Right renal cortex interstitium (tissue), 3 donors: ENCODE measurements at regions not wholly inside any gene's neighbourhood (a gene's known extent, or its start where the extent isn't known, plus 50 kb on each side); places are given as distances from the start of the nearest gene placed in this dataset.
"Not testable (repeated sequence)": the region's sequence is repeated elsewhere in the genome, so short reads cannot be mapped to it uniquely, and the experiment has no call there.

Experiments used
- DNase-seq, 3 donors: peaks; one replicate each; pipeline ENCODE4 v3.0.0-alpha.2; 2013; ENCODE audit warnings: low read depth in 3 of 3, low spot score in 2 of 3

- no peak for DNase-seq
These were observed 685.7 kb upstream of the IGFBP3 start for GRCh38 chr7:46606761-46607160.

- no peak for DNase-seq
These were observed 683.2 kb upstream of the IGFBP3 start for GRCh38 chr7:46604241-46604661.

GRCh38 chr7:46603780-46604179 lies 682.7 kb upstream of the IGFBP3 start:
- no peak for DNase-seq

- DNase-seq, result no peak
These were observed 682.3 kb upstream of the IGFBP3 start for GRCh38 chr7:46603296-46603752.

- DNase-seq, result no peak
These were observed 679.3 kb upstream of the IGFBP3 start for GRCh38 chr7:46600340-46600739.

- not testable (repeated sequence) for DNase-seq
These were observed 673.8 kb upstream of the IGFBP3 start for GRCh38 chr7:46594831-46595230.

GRCh38 chr7:46590918-46591905 lies 670.1 kb upstream of the IGFBP3 start:
- DNase-seq, result not testable (repeated sequence)

- no peak for DNase-seq
These were observed 668.2 kb upstream of the IGFBP3 start for GRCh38 chr7:46589286-46589685.

GRCh38 chr7:46586406-46586805 lies 665.3 kb upstream of the IGFBP3 start:
- DNase-seq, result no peak

- no peak for DNase-seq
These were observed 662.6 kb upstream of the IGFBP3 start for GRCh38 chr7:46583656-46584055.

- no peak for DNase-seq
These were observed 660.2 kb upstream of the IGFBP3 start for GRCh38 chr7:46581268-46581667.

GRCh38 chr7:46580766-46581165 lies 659.7 kb upstream of the IGFBP3 start:
- no peak for DNase-seq

- no peak for DNase-seq
These were observed 656.3 kb upstream of the IGFBP3 start for GRCh38 chr7:46577394-46577793.

- DNase-seq, result no peak
These were observed 655.9 kb upstream of the IGFBP3 start for GRCh38 chr7:46576950-46577349.

- no peak for DNase-seq
These were observed 651.6 kb upstream of the IGFBP3 start for GRCh38 chr7:46572691-46573090.

- DNase-seq, result no peak
These were observed 650.9 kb upstream of the IGFBP3 start for GRCh38 chr7:46571996-46572395.

GRCh38 chr7:46569133-46569465 lies 648.0 kb upstream of the IGFBP3 start:
- DNase-seq, result no peak

GRCh38 chr7:46568420-46569132 lies 647.5 kb upstream of the IGFBP3 start:
- DNase-seq, result no peak

GRCh38 chr7:46567858-46568257 lies 646.8 kb upstream of the IGFBP3 start:
- DNase-seq, result no peak

- no peak for DNase-seq
These were observed 645.2 kb upstream of the IGFBP3 start for GRCh38 chr7:46566097-46566774.
